Smooth muscle cell (in vitro differentiated cells): ENCODE measurements at regions not wholly inside any gene's neighbourhood (a gene's known extent, or its start where the extent isn't known, plus 50 kb on each side); places are given as distances from the start of the nearest gene placed in this dataset.

Source experiments
- DNase-seq: peaks from one replicate; lab custom pipeline; 2025; ENCODE audit not compliant: unreplicated experiment; lab: John Stamatoyannopoulos, UW
- H2AFZ ChIP-seq: fragments of 200-600 bp; sonication (generic); 2 replicates; pipeline ENCODE4 v1.6.0; 2016; ENCODE audit warnings: antibody characterized with exemption, low read depth, mild to moderate bottlenecking
- H3F3A ChIP-seq: fragments of 200-600 bp; sonication (generic); 2 replicates; pipeline ENCODE4 v1.6.0; 2017; ENCODE audit warnings: antibody characterized with exemption, low read depth
- H3K27ac ChIP-seq: fragments of 200-600 bp; sonication (generic); 2 replicates; pipeline ENCODE4 v1.5.1; 2016; ENCODE audit warnings: low read depth, mild to moderate bottlenecking
- H3K27me3 ChIP-seq: fragments of 200-600 bp; sonication (generic); 2 replicates; pipeline ENCODE4 v1.6.1; 2016; ENCODE audit warnings: low read depth, mild to moderate bottlenecking
- H3K36me3 ChIP-seq: fragments of 200-600 bp; sonication (generic); 2 replicates; pipeline ENCODE4 v1.5.1; 2016; ENCODE audit warnings: low read depth
- H3K4me1 ChIP-seq: fragments of 200-600 bp; sonication (generic); 2 replicates; pipeline ENCODE4 v1.5.1; 2016; ENCODE audit warnings: low read depth
- H3K4me2 ChIP-seq: fragments of 200-600 bp; sonication (generic); 2 replicates; pipeline ENCODE4 v1.6.0; 2016; ENCODE audit warnings: mild to moderate bottlenecking
- H3K4me3 ChIP-seq: fragments of 200-600 bp; sonication (generic); 2 replicates; pipeline ENCODE4 v1.5.1; 2016; ENCODE audit warnings: mild to moderate bottlenecking
- H3K79me2 ChIP-seq: fragments of 200-600 bp; sonication (generic); 2 replicates; pipeline ENCODE4 v1.6.0; 2016; ENCODE audit warnings: low read depth, mild to moderate bottlenecking
- H3K9ac ChIP-seq: fragments of 200-600 bp; sonication (generic); 2 replicates; pipeline ENCODE4 v1.6.0; 2016; ENCODE audit warnings: low read depth
- H3K9me3 ChIP-seq: fragments of 200-600 bp; sonication (generic); replicated peaks from 2 replicates; pipeline ENCODE4 v1.5.1; 2016; ENCODE audit warnings: low read depth
- H4K20me1 ChIP-seq: fragments of 200-600 bp; sonication (generic); 2 replicates; pipeline ENCODE4 v1.6.0; 2016; ENCODE audit warnings: low read depth
- WGBS: methylation state at CpG from one replicate; pipeline ENCODE4 v1.1.7; 2016; ENCODE audit warnings: low lambda C conversion rate; 5-methylcytosine and 5-hydroxymethylcytosine counted together
- TF ChIP-seq, protein P1 (sequence below): fragments of 200-600 bp; sonication (generic); IDR thresholded peaks from 2 replicates; pipeline ENCODE4 v1.5.1; 2017; ENCODE audit warnings: borderline replicate concordance, mild to moderate bottlenecking, antibody characterized with exemption; ENCODE audit not compliant: insufficient read depth, poor library complexity, severe bottlenecking

- Histone ChIP-seq H3K4me2 (no peak overlapping the region), H3K4me1 (peaks cover 43% of the 10 kb centered on the region), H2AFZ (no peak overlapping the region), H4K20me1 (no peaks in the 10 kb centered on the region), H3K27me3 (no peaks in the 10 kb centered on the region), H3K79me2 (no peaks in the 10 kb centered on the region), H3F3A (no peaks in the 10 kb centered on the region), H3K9me3 (no peaks in the 10 kb centered on the region), H3K4me3 (no peak overlapping the region), H3K36me3 (no peaks in the 10 kb centered on the region), H3K27ac (no peak overlapping the region), H3K9ac (no peak overlapping the region)
- 94% methylated on average over 18 of the region's 18 CpGs for WGBS
- no peak for DNase-seq
- TF ChIP-seq, protein P1, sequence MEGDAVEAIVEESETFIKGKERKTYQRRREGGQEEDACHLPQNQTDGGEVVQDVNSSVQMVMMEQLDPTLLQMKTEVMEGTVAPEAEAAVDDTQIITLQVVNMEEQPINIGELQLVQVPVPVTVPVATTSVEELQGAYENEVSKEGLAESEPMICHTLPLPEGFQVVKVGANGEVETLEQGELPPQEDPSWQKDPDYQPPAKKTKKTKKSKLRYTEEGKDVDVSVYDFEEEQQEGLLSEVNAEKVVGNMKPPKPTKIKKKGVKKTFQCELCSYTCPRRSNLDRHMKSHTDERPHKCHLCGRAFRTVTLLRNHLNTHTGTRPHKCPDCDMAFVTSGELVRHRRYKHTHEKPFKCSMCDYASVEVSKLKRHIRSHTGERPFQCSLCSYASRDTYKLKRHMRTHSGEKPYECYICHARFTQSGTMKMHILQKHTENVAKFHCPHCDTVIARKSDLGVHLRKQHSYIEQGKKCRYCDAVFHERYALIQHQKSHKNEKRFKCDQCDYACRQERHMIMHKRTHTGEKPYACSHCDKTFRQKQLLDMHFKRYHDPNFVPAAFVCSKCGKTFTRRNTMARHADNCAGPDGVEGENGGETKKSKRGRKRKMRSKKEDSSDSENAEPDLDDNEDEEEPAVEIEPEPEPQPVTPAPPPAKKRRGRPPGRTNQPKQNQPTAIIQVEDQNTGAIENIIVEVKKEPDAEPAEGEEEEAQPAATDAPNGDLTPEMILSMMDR, result no peak
Measured at GRCh38 chr2:5985536-5986385, 293.6 kb downstream of the SOX11 start.

DNA sequence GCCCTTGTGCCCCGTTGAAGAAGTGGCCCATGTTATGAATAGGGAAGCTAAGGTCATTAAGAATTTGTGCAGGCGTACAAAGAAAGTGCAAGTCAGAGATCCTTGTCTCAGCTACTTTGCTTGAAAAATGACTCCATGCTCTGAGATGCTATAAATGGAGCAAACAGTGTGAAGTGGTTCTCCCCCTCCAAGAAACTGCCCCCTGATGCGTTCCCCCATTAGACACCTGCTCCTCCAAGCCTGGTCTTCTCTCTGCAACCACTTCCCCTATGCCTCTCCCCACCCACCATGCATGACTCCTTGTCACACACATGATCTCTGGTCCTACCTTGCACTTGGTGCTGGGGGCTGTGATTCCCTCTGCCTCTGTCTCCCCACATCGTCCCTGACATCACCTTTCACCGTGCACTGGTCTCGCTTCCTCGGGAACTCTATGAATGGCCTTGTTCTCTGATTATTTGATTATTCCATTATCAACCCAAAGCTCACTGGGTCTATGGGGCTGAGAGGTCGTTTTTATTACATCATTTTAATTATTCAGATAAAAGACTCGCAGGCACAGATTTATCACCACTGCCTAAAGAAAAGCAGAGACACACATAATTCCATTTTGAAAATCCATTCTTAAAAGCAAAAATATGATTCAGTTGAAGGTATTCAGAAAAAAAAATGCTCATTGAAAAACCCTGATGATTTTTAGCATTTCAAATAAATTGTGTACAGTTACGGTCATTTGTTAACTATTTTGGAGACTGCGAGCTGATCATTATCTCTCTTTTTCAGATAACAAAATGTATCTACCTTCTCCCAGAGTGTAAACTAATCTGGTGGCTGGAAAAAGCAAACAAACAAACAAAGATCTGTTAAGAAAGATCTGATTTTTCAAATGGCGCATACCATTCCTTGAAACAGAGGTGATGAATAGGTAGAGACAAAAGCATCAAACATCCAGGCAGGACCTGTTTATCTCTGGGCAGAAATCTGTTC, 294.9 kb downstream of the SOX11 start:
- no peaks in the 10 kb centered on the region for H3K36me3 ChIP-seq
- H3K9ac ChIP-seq, result no peak overlapping the region
- no peak for DNase-seq
- H3K9me3 ChIP-seq, result no peaks in the 10 kb centered on the region
- no peak overlapping the region for H3K4me3 ChIP-seq
- H3K79me2 ChIP-seq, result no peaks in the 10 kb centered on the region
- TF ChIP-seq, protein P1, result no peak
- no peaks in the 10 kb centered on the region for H4K20me1 ChIP-seq
- 93% methylated on average over 12 of the region's 12 CpGs for WGBS
- no peak overlapping the region for H2AFZ ChIP-seq
- H3K4me2 ChIP-seq, result no peak overlapping the region
- H3K4me1 ChIP-seq, result peaks cover 41% of the 10 kb centered on the region
- H3K27ac ChIP-seq, result no peak overlapping the region
- no peaks in the 10 kb centered on the region for H3F3A ChIP-seq
- H3K27me3 ChIP-seq, result no peaks in the 10 kb centered on the region

GRCh38 chr2:5988120-5988519, 295.9 kb downstream of the SOX11 start:
- Histone ChIP-seq H3K4me3 (no peak overlapping the region), H3K4me1 (peaks cover 32% of the 10 kb centered on the region), H3K9me3 (no peaks in the 10 kb centered on the region), H4K20me1 (no peaks in the 10 kb centered on the region), H3K79me2 (no peaks in the 10 kb centered on the region), H3K27ac (no peak overlapping the region), H3F3A (no peaks in the 10 kb centered on the region), H3K4me2 (no peak overlapping the region), H3K36me3 (no peaks in the 10 kb centered on the region), H2AFZ (no peak overlapping the region), H3K27me3 (no peaks in the 10 kb centered on the region), H3K9ac (no peak overlapping the region)
- DNase-seq, result no peak
- WGBS, result 93% methylated on average over 3 of the region's 3 CpGs
- TF ChIP-seq, protein P1, result no peak
